HCT116 (cell line): ENCODE measurements at regions not wholly inside any gene's neighbourhood (a gene's known extent, or its start where the extent isn't known, plus 50 kb on each side); places are given as distances from the start of the nearest gene placed in this dataset.

ENCODE experiments used
- ATAC-seq: fragments of 200-7000 bp; cut with Tn5 transposase; 2 replicates; pipeline ENCODE4 v1.9.1; 2020; ENCODE audit warnings: mild to moderate bottlenecking, moderate library complexity
- BruUV-seq: library from RNA; stranded (reverse); fragments of 400-500 nt; replicated peaks from 2 replicates; lab custom pipeline; 2021; lab: Mats Ljungman, UMichigan
- CTCF ChIA-PET: fragments of 300-600 bp; sonication (Branson Sonifier 250); formaldehyde crosslinking; loops from one replicate; lab custom pipeline; 2021; ENCODE audit warnings: antibody characterized with exemption; lab: Charles Lee
- POLR2A ChIA-PET: fragments of 300-600, 350-600 bp; sonication (Branson Sonifier 250); formaldehyde crosslinking; loops from one replicate; lab custom pipeline; 2021; ENCODE audit warnings: antibody characterized with exemption; lab: Charles Lee
- RAD21 ChIA-PET, 2 experiments: fragments of 300-600 bp; sonication (Branson Sonifier 250); formaldehyde crosslinking; loops; one replicate each; lab custom pipeline; 2023; ENCODE audit warnings: low total read pairs in 2 of 2; ENCODE audit not compliant: uncharacterized antibody in 2 of 2, unreplicated experiment in 2 of 2, low non-redundant PET in 1 of 2; lab: Charles Lee
- DNase-seq: peaks from one replicate; pipeline ENCODE4 v3.0.0-alpha.2; 2010; ENCODE audit warnings: low read depth, low spot score
- H2AFZ ChIP-seq: fragments of 200-600 bp; shearing (Covaris generic), sonication (generic); 2 replicates; pipeline ENCODE4 v1.6.1; 2017; ENCODE audit warnings: low read depth, mixed run types, mixed read lengths, antibody characterized with exemption, low read length; ENCODE audit not compliant: poor library complexity, severe bottlenecking
- H3K27ac ChIP-seq: 2 replicates; pipeline ENCODE4 v1.5.1; 2012; ENCODE audit warnings: low read depth, low read length
- H3K27me3 ChIP-seq: fragments of 200-600 bp; sonication (generic); 2 replicates; pipeline ENCODE4 v1.6.1; 2016; ENCODE audit warnings: mixed run types, low read length, mixed read lengths; ENCODE audit not compliant: insufficient read depth
- H3K36me3 ChIP-seq, 2 experiments: fragments of 200-500 bp in 1 of 2; fragments of 200-600 bp in 1 of 2; sonication (Bioruptor generic) in 1 of 2; sonication (generic) in 1 of 2; 2 replicates each; pipeline versions ENCODE4 v1.5.1 to v1.6.1; 2014 to 2016; ENCODE audit warnings: low read length in 2 of 2, inconsistent platforms in 1 of 2, mixed read lengths in 1 of 2, mixed run types in 1 of 2; ENCODE audit not compliant: insufficient read depth in 2 of 2, control insufficient read depth in 1 of 2
- H3K4me1 ChIP-seq, 2 experiments: fragments of 200-600 bp in 1 of 2; sonication (generic) in 1 of 2; 2 replicates each; pipeline versions ENCODE4 v1.5.1 to v1.6.1; 2012 to 2017; ENCODE audit warnings: low read length in 2 of 2, inconsistent platforms in 1 of 2, mild to moderate bottlenecking in 1 of 2, mixed read lengths in 1 of 2, mixed run types in 1 of 2, moderate library complexity in 1 of 2; ENCODE audit not compliant: insufficient read depth in 2 of 2, control insufficient read depth in 1 of 2
- H3K4me2 ChIP-seq: fragments of 200-600 bp; sonication (generic); 2 replicates; pipeline ENCODE4 v1.6.1; 2017; ENCODE audit warnings: mixed run types, low read length, mixed read lengths
- H3K4me3 ChIP-seq, 2 experiments: fragments of 200-600 bp in 1 of 2; sonication (generic) in 1 of 2; replicated peaks in 1 of 2; 2 replicates each; pipeline ENCODE4 v1.5.1; 2011 to 2016; ENCODE audit warnings: low read length in 2 of 2, control low read depth in 1 of 2, low read depth in 1 of 2, mild to moderate bottlenecking in 1 of 2, mixed read lengths in 1 of 2, mixed run types in 1 of 2
- H3K79me2 ChIP-seq: fragments of 200-600 bp; sonication (generic); 2 replicates; pipeline ENCODE4 v1.6.1; 2017; ENCODE audit warnings: mild to moderate bottlenecking, mixed run types, low read length, moderate library complexity, mixed read lengths; ENCODE audit not compliant: insufficient read depth
- H3K9ac ChIP-seq: fragments of 200-600 bp; sonication (generic); 2 replicates; pipeline ENCODE4 v1.6.1; 2016; ENCODE audit warnings: low read length, mixed read lengths
- H3K9me2 ChIP-seq: fragments of 200-600 bp; sonication (generic), shearing (Covaris generic); 2 replicates; pipeline ENCODE4 v1.6.1; 2017; ENCODE audit warnings: mixed run types, mild to moderate bottlenecking, moderate library complexity; ENCODE audit not compliant: insufficient read depth
- H3K9me3 ChIP-seq, 2 experiments: fragments of 200-500 bp in 1 of 2; fragments of 200-600 bp in 1 of 2; sonication (Bioruptor generic) in 1 of 2; sonication (generic) in 1 of 2; 2 replicates each; pipeline ENCODE4 v1.6.1; 2014 to 2017; ENCODE audit warnings: low read length in 2 of 2, mixed read lengths in 2 of 2, inconsistent platforms in 1 of 2, low read depth in 1 of 2, mild to moderate bottlenecking in 1 of 2, mixed run types in 1 of 2, moderate library complexity in 1 of 2; ENCODE audit not compliant: control insufficient read depth in 1 of 2, insufficient read depth in 1 of 2
- H4K20me1 ChIP-seq: fragments of 200-600 bp; sonication (generic), shearing (Covaris generic); 2 replicates; pipeline ENCODE4 v1.6.1; 2017; ENCODE audit warnings: mixed run types, mild to moderate bottlenecking, moderate library complexity; ENCODE audit not compliant: insufficient read depth
- CEBPB ChIP-seq: IDR thresholded peaks from 2 replicates; pipeline ENCODE4 v1.6.1; 2012; ENCODE audit warnings: low read depth
- ELF1 ChIP-seq: IDR thresholded peaks from 2 replicates; pipeline ENCODE4 v1.6.1; 2012; ENCODE audit warnings: low read depth, borderline replicate concordance
- EZH2 ChIP-seq: fragments of 200-600 bp; sonication (generic); IDR thresholded peaks from 2 replicates; pipeline ENCODE4 v1.6.1; 2017; ENCODE audit warnings: antibody characterized with exemption, mixed run types
- MAX ChIP-seq: IDR thresholded peaks from 2 replicates; pipeline ENCODE4 v1.6.1; 2012
- POLR2A ChIP-seq: IDR thresholded peaks from 2 replicates; pipeline ENCODE4 v1.7.0; 2011; ENCODE audit warnings: borderline replicate concordance; ENCODE audit not compliant: insufficient read depth, insufficient read length; ENCODE audit errors: extremely low read depth
- POLR2AphosphoS5 ChIP-seq: IDR thresholded peaks from 2 replicates; pipeline ENCODE4 v1.6.1; 2011; ENCODE audit warnings: mild to moderate bottlenecking, low read depth, low read length, moderate library complexity
- REST ChIP-seq: IDR thresholded peaks from 2 replicates; pipeline ENCODE4 v1.6.1; 2012; ENCODE audit warnings: low read depth
- SIN3A ChIP-seq: IDR thresholded peaks from 2 replicates; pipeline ENCODE4 v1.6.1; 2012; ENCODE audit warnings: low read depth
- SP1 ChIP-seq: IDR thresholded peaks from 2 replicates; pipeline ENCODE4 v1.6.1; 2012; ENCODE audit warnings: low read depth
- TCF7L2 ChIP-seq: IDR thresholded peaks from 2 replicates; pipeline ENCODE4 v1.7.0; 2011; ENCODE audit warnings: borderline replicate concordance, inconsistent platforms; ENCODE audit not compliant: insufficient read depth, insufficient read length; ENCODE audit errors: extremely low read depth
- ZBTB33 ChIP-seq: IDR thresholded peaks from 2 replicates; pipeline ENCODE4 v1.6.1; 2011; ENCODE audit warnings: mild to moderate bottlenecking, low read length, moderate library complexity; ENCODE audit not compliant: insufficient replicate concordance; ENCODE audit errors: extremely low read depth
- ZFX ChIP-seq: fragments of 450-650 bp; IDR thresholded peaks from 2 replicates; pipeline ENCODE4 v1.6.1; 2017
- ZNF274 ChIP-seq: fragments of 200-500 bp; sonication (Bioruptor generic); IDR thresholded peaks from 2 replicates; pipeline ENCODE4 v1.6.1; 2014; ENCODE audit warnings: mild to moderate bottlenecking, low read depth, low read length, inconsistent platforms
- intact Hi-C: fragments of 100-400 bp; cut with micrococcal nuclease; formaldehyde crosslinking; loops from 2 replicates; pipeline ENCODE4 v1.10.0; 2022

- POLR2A ChIA-PET, result no interaction called here
- Histone ChIP-seq H3K9me2 (no peaks in the 10 kb centered on the region), H2AFZ (no peak overlapping the region), H3K27ac (no peak overlapping the region), H3K9me3 (no peaks in the 10 kb centered on the region), H3K4me2 (no peak overlapping the region), H3K79me2 (no peaks in the 10 kb centered on the region), H3K9ac (no peak overlapping the region), H3K4me1 (no peaks in the 10 kb centered on the region), H3K36me3 (no peaks in the 10 kb centered on the region), H3K27me3 (no peaks in the 10 kb centered on the region), H4K20me1 (no peaks in the 10 kb centered on the region), H3K4me3 (no peak overlapping the region)
- RAD21 ChIA-PET, result no interaction called here
- no TSS peak for BruUV-seq
- intact Hi-C loops, result no loop called here
- TF ChIP-seq SP1, result no peak
- TF ChIP-seq CEBPB, result no peak
- TF ChIP-seq MAX, result no peak
- TF ChIP-seq SIN3A, result no peak
- TF ChIP-seq EZH2, result no peak
- no peak for TF ChIP-seq POLR2A
- no peak for TF ChIP-seq ZFX
- TF ChIP-seq ELF1, result no peak
- no peak for TF ChIP-seq TCF7L2
- no peak for TF ChIP-seq ZNF274
- no peak for TF ChIP-seq REST
- no peak for TF ChIP-seq POLR2AphosphoS5
- TF ChIP-seq ZBTB33, result no peak
- DNase-seq, result no peak
- CTCF ChIA-PET, result no interaction called here
- no peak for ATAC-seq
These were observed 65.1 kb upstream of the DIAPH2 start for GRCh38 chrX:96619588-96619987.
